GM12878 (cell line): ENCODE measurements at regions not wholly inside any gene's neighbourhood (a gene's known extent, or its start where the extent isn't known, plus 50 kb on each side); places are given as distances from the start of the nearest gene placed in this dataset.

Source experiments
- ATAC-seq: fragments of 200-7000 bp; cut with Tn5 transposase; 3 replicates; pipeline ENCODE4 v1.9.1; 2020; ENCODE audit warnings: mild to moderate bottlenecking, moderate library complexity
- BruUV-seq: library from RNA; stranded (reverse); fragments of 400-500 nt; replicated peaks from 2 replicates; lab custom pipeline; 2021; lab: Mats Ljungman, UMichigan
- CTCF ChIA-PET: fragments of 300-600 bp; sonication (Branson Sonifier 250); formaldehyde crosslinking; extraction: SDS; loops from one replicate; lab custom pipeline; 2021; ENCODE audit warnings: inconsistent platforms; lab: Yijun Ruan, JAX
- POLR2A ChIA-PET: fragments of 350-600 bp; formaldehyde crosslinking; extraction: SDS; loops from one replicate; lab custom pipeline; 2021; ENCODE audit warnings: inconsistent platforms; lab: Charles Lee
- RAD21 ChIA-PET: fragments of 300-600 bp; sonication (Branson Sonifier 250); formaldehyde crosslinking; loops from one replicate; lab custom pipeline; 2023; ENCODE audit warnings: antibody characterized with exemption; ENCODE audit not compliant: unreplicated experiment; lab: Charles Lee
- SMC1A ChIA-PET: fragments of 300-600 bp; sonication (Branson Sonifier 250); formaldehyde crosslinking; loops from one replicate; lab custom pipeline; 2023; ENCODE audit not compliant: unreplicated experiment, uncharacterized antibody; lab: Charles Lee
- DNase-seq: peaks from one replicate; pipeline ENCODE4 v3.0.0-alpha.2; 2011; ENCODE audit warnings: low read depth, low spot score
- FAIRE-seq: peaks from 3 replicates; lab custom pipeline; 2011; peaks lifted over from hg19 to GRCh38; lab: Jason Lieb, UNC
- H2AFZ ChIP-seq: 2 replicates; pipeline ENCODE4 v1.6.0; 2011; ENCODE audit warnings: low read depth, low read length, control low read depth; ENCODE audit not compliant: control insufficient read depth
- H3K27ac ChIP-seq: 2 replicates; pipeline ENCODE4 v1.5.1; 2011; ENCODE audit warnings: control low read depth; ENCODE audit not compliant: control insufficient read depth, insufficient read depth
- H3K27me3 ChIP-seq, 2 experiments: replicated peaks in 1 of 2; 2 replicates each; pipeline versions ENCODE4 v1.6.0 to v1.6.1; 2011; ENCODE audit warnings: low read length in 1 of 2; ENCODE audit not compliant: control insufficient read depth in 2 of 2, insufficient read depth in 2 of 2
- H3K36me3 ChIP-seq, 2 experiments: 2 replicates each; pipeline ENCODE4 v1.5.1; 2011; ENCODE audit warnings: low read length in 1 of 2; ENCODE audit not compliant: control insufficient read depth in 2 of 2, insufficient read depth in 2 of 2
- H3K4me1 ChIP-seq: 2 replicates; pipeline ENCODE4 v1.6.1; 2011; ENCODE audit warnings: mild to moderate bottlenecking, low read length, moderate library complexity, mixed read lengths; ENCODE audit not compliant: control insufficient read depth, insufficient read depth
- H3K4me2 ChIP-seq: 2 replicates; pipeline ENCODE4 v1.6.0; 2011; ENCODE audit warnings: control low read depth; ENCODE audit not compliant: control insufficient read depth, insufficient read depth
- H3K4me3 ChIP-seq: fragments of 200-600 bp; sonication (generic); 2 replicates; pipeline ENCODE4 v1.5.1; 2016
- H3K79me2 ChIP-seq: 2 replicates; pipeline ENCODE4 v1.6.0; 2011; ENCODE audit warnings: low read length; ENCODE audit not compliant: control insufficient read depth, insufficient read depth
- H3K9ac ChIP-seq: 2 replicates; pipeline ENCODE4 v1.8.0; 2011; ENCODE audit warnings: low read length, control low read depth, mixed read lengths; ENCODE audit not compliant: control insufficient read depth, insufficient read depth
- H3K9me3 ChIP-seq: replicated peaks from 3 replicates; pipeline ENCODE4 v1.5.1; 2011; ENCODE audit warnings: mild to moderate bottlenecking, low read length; ENCODE audit not compliant: control insufficient read depth, insufficient read depth
- H4K20me1 ChIP-seq: 2 replicates; pipeline ENCODE4 v1.6.0; 2011; ENCODE audit not compliant: control insufficient read depth, insufficient read depth
- CBX5 ChIP-seq: sonication (generic); IDR thresholded peaks from 2 replicates; pipeline ENCODE4 v1.6.1; 2016; ENCODE audit warnings: low read depth, moderate library complexity, mild to moderate bottlenecking, inconsistent platforms
- GATAD2B ChIP-seq: fragments of 450-650 bp; conservative IDR thresholded peaks from 2 replicates; pipeline ENCODE4 v1.6.1; 2017; ENCODE audit warnings: low read depth, mild to moderate bottlenecking, moderate library complexity
- IRF3 ChIP-seq: fragments of 450-650 bp; IDR thresholded peaks from 2 replicates; pipeline ENCODE4 v1.6.1; 2014; ENCODE audit warnings: mild to moderate bottlenecking
- MEF2A ChIP-seq: IDR thresholded peaks from 2 replicates; pipeline ENCODE4 v1.6.1; 2011; ENCODE audit warnings: low read depth, mild to moderate bottlenecking, low read length, moderate library complexity; ENCODE audit not compliant: insufficient read depth
- MTA2 ChIP-seq: fragments of 450-650 bp; IDR thresholded peaks from 2 replicates; pipeline ENCODE4 v1.6.1; 2016; ENCODE audit warnings: low read depth, mild to moderate bottlenecking, moderate library complexity
- NFIC ChIP-seq: IDR thresholded peaks from 2 replicates; pipeline ENCODE4 v1.6.1; 2012; ENCODE audit warnings: low read depth, mild to moderate bottlenecking, inconsistent platforms, low read length, moderate library complexity
- PAX8 ChIP-seq: fragments of 450-650 bp; IDR thresholded peaks from 2 replicates; pipeline ENCODE4 v1.6.1; 2017; ENCODE audit warnings: mild to moderate bottlenecking, moderate library complexity
- RUNX3 ChIP-seq: IDR thresholded peaks from 2 replicates; pipeline ENCODE4 v1.6.1; 2012; ENCODE audit warnings: low read length, inconsistent platforms
- TCF3 ChIP-seq: IDR thresholded peaks from 2 replicates; pipeline ENCODE4 v1.6.1; 2012; ENCODE audit warnings: low read depth, mild to moderate bottlenecking, low read length, borderline replicate concordance; ENCODE audit not compliant: insufficient read depth
- ZBTB33 ChIP-seq: fragments of 450-650 bp; IDR thresholded peaks from 2 replicates; pipeline ENCODE4 v1.6.1; 2017; ENCODE audit warnings: mild to moderate bottlenecking
- ZNF622 ChIP-seq: fragments of 450-650 bp; IDR thresholded peaks from 2 replicates; pipeline ENCODE4 v1.6.1; 2017; ENCODE audit warnings: mild to moderate bottlenecking, inconsistent platforms
- WGBS: methylation state at CpG from one replicate; pipeline ENCODE4 v1.1.6; 2016; ENCODE audit warnings: low lambda C conversion rate; ENCODE audit not compliant: insufficient replicate concordance, insufficient coverage; ENCODE audit errors: missing lambda C conversion rate; 5-methylcytosine and 5-hydroxymethylcytosine counted together
- in situ Hi-C: fragments of 300-500 bp; cut with MboI; formaldehyde crosslinking; loops from 9 replicates; pipeline ENCODE4 v1.14.3; 2018; ENCODE audit warnings: mixed read lengths
- intact Hi-C: fragments of 100-400 bp; cut with micrococcal nuclease; formaldehyde crosslinking; loops from one replicate; pipeline ENCODE4 v1.14.2; 2022; ENCODE audit not compliant: unreplicated experiment

GRCh38 chr22:48753752-48754517, 1073.7 kb downstream of the BRD1 start:
- RAD21 ChIA-PET = no interaction called here

GRCh38 chr22:48753381-48753730, 1074.3 kb downstream of the BRD1 start:
- CTCF ChIA-PET = no interaction called here
- DNase-seq (no peak), ATAC-seq (no peak), FAIRE-seq (no peak)
- no peaks in the 10 kb centered on the region for H3K36me3 ChIP-seq
- RAD21 ChIA-PET = no interaction called here
- H3K27me3 ChIP-seq = no peaks in the 10 kb centered on the region
- intact Hi-C loops (no loop called here), in situ Hi-C loops (no loop called here)
- POLR2A ChIA-PET = no interaction called here
- SMC1A ChIA-PET = no interaction called here
- no TSS peak for BruUV-seq
- no peak overlapping the region for H3K9ac ChIP-seq
- no peak overlapping the region for H3K4me2 ChIP-seq
- no peaks in the 10 kb centered on the region for H3K4me1 ChIP-seq
- no peaks in the 10 kb centered on the region for H4K20me1 ChIP-seq
- no peak overlapping the region for H3K4me3 ChIP-seq
- 43% methylated on average over 10 of the region's 10 CpGs for WGBS
- H2AFZ ChIP-seq = no peak overlapping the region
- H3K27ac ChIP-seq = no peak overlapping the region
- H3K79me2 ChIP-seq = no peaks in the 10 kb centered on the region
- H3K9me3 ChIP-seq = no peaks in the 10 kb centered on the region; the same call in 2 of the 3 replicates
- TF ChIP-seq MEF2A (no peak), ZBTB33 (no peak), TCF3 (no peak), NFIC (no peak), ZNF622 (no peak), PAX8 (no peak)

More at GRCh38 chr22:48753752-48754517, 1073.7 kb downstream of the BRD1 start:
- H3K27me3 ChIP-seq = no peaks in the 10 kb centered on the region
- no peaks in the 10 kb centered on the region for H3K36me3 ChIP-seq
- no peak for ATAC-seq
- BruUV-seq = no TSS peak
- H2AFZ ChIP-seq = no peak overlapping the region
- CTCF ChIA-PET = no interaction called here
- TF ChIP-seq GATAD2B (no peak), RUNX3 (no peak), IRF3 (no peak), CBX5 (no peak), MTA2 (no peak)
- TF ChIP-seq, all 136 proteins: peak for 0
- H4K20me1 ChIP-seq = no peaks in the 10 kb centered on the region
- FAIRE-seq = no peak
- H3K4me3 ChIP-seq = no peak overlapping the region
- no peaks in the 10 kb centered on the region; the same call in 2 of the 3 replicates for H3K9me3 ChIP-seq
- no peak for DNase-seq
- no peak overlapping the region for H3K9ac ChIP-seq
- H3K79me2 ChIP-seq = no peaks in the 10 kb centered on the region
- H3K4me1 ChIP-seq = no peaks in the 10 kb centered on the region
- ChIA-PET SMC1A (no interaction called here), POLR2A (no interaction called here)
- H3K4me2 ChIP-seq = no peak overlapping the region
- intact Hi-C loops (no loop called here), in situ Hi-C loops (no loop called here)
- no peak overlapping the region for H3K27ac ChIP-seq
- 46% methylated on average over 25 of the region's 25 CpGs for WGBS
